GM18861 (cell line): ENCODE measurements at regions not wholly inside any gene's neighbourhood (a gene's known extent, or its start where the extent isn't known, plus 50 kb on each side); places are given as distances from the start of the nearest gene placed in this dataset.
"Not testable (repeated sequence)": the region's sequence is repeated elsewhere in the genome, so short reads cannot be mapped to it uniquely, and the experiment has no call there.

ENCODE experiments used
- ATAC-seq: cut with Tn5 transposase; IDR thresholded peaks from one replicate; pipeline ENCODE4 v1.9.1; 2021; ENCODE audit not compliant: unreplicated experiment

DNA sequence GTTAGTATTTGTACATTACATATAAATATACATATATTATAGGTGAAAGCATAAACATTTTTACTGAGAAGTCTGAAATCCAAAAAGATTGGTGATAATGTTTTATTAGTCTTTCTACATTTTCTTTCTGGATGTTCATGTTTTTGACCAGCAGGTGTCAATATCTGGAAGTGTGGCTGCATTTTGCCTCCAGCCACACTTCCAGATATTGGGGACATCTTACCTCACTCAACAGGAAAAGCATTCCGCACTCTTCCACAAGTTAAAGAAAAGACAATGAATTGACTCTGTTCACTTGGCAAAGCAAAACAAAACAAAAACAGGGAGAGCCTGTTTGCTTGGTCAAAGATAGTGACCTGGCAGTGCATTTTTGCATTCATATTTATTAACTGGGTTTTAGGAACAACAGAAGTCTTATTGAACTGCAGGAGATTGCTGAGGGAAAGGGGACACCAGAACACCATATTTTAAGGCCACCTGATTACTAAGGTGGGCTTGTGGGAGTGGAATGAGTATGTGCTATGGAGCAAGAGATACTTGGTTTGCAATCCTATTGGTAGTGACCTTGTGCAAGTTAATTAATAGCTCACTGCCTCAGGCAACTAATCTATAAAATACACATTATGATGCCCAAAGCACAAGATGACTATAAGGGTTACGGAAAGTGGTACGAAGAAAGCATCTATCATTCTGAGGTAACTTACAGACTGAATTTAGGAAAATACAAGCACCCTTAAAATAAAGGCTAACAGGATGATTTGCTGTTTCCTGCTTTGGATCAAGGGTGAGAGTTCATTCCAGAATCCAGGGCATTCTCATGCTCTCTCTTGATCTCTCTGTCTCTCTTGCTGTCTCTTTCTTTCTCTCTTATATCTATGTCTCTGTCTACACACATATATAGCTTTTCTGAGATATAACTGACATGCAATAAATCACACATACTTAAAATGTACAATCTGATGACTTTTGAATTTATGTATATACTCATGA lies 389.9 kb upstream of the EMCN start:
- ATAC-seq = no peak

DNA sequence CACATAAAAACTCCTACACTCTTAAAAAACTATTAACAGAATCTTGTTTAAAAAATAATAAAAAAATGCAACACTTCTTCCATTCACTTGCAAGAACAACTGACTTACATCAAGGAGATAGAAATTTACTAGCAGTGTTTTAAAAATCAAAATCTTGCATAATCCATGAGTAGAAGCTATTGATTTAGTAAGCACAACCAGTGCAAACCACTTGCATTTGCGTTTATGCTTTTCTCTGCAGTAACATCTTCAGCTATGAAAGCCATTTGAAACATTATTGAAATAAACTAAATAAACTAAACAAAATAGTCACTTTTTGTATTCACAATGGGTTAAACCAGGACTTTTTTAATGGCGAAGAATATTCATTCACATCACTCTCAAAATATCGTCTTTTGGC lies 389.2 kb upstream of the EMCN start:
- ATAC-seq = no peak

DNA sequence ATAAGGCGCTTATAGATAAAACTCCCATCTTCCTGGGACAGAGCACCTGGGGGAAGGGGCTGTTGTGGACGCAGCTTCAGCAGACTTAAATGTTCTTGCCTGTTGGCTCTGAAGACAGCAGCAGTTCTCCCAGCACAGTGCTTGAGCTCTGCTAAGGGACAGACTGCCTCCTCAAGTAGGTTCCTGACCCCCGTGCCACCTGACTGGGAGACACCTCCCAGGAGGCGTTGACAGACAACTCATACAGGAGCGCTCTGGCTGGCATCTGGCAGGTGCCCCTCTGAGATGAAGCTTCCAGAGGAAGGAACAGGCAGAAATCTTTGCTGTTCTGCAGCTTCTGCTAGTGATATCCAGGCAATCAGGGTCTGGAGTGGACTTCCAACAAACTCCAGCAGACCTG lies 383.1 kb upstream of the EMCN start:
- not testable (repeated sequence) for ATAC-seq

DNA sequence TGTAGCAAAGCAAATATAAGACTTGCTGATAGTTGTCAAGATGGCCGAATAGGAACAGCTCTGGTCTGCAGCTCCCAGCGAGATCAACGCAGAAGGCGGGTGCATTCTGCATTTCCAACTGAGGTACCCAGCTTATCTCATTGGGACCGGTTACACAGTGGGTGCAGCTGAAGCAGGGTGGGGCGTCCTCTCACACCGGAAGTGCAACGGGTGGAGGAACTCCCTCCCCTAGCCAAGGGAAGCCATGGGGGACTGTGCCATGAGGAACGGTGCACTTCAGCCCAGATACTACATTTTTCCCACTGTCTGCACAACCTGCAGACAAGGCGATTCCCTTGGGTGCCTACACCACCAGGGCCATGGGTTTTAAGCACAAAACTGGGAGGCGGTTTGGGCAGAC lies 382.3 kb upstream of the EMCN start:
- no peak for ATAC-seq

DNA sequence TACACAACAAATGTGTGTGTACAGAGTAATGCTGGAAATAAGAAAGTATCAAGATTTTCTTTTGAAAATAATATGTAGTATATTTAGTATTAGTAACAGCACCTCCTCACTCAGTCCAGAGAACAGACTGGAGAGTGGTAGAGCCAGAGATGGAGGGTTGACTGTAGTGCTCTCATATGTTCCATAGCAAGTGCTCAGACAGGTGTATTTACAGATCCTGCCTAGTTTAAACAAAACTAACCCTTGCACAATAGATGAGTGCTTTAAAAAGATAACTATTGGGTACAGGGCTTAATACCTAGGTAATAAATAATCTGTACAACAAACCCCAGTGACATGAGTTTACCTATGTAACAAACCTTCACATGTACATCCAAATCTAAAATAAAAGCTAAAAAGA lies 381.0 kb upstream of the EMCN start:
- no peak for ATAC-seq

DNA sequence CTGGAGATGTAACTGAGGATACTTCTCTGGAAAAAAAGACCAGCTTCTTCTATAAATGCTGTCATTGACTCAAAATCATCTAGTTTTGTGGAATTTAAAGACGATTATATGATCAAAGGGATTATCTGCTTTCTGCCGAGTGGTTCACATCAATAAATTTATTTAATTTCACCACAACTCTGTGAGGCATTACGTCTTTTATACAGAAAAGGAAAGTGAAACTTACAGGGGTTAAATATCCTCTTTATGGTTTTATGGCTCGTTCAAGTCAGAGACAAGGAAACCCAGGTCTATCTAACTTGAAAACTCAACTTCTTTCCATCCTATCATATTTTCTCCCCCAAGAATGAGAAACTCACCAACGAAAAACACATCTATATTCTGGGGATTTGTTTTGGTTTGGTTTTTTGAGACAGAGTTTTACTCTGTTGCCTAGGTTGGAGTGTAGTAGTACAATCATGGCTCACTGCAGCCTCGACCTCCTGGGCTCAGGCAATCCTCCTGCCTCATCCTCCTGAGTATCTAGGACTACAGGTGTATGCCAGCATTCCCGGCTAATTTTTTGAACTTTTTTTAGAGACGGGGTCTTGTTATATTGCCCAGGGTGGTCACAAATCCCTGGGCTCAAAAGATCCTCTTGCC lies 377.9 kb upstream of the EMCN start:
- peak; percentile 77 for ATAC-seq

DNA sequence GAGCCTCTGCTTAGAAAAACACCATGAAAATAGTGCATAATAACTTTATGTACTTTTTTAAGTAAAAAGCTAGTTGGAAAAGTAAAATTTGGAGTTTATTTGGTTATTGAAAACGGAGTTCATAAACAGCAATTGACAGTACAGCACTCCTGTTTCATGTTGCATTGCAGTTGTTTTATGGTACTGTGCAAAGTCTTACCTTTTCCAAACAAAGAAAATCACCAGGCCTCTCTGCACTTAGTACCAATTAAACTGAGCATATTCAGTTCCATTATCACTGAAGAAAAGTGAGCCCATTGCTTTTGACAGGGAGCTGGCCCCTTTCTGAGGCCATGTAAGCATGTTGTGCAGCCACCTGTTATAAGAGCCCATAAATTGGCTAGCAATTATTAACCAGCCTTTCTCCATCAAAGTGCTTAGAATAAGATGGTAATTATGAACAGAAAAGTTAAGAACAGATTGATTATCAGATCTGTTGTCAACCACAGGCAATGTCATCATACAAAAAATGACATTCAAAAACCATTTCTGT lies 376.6 kb upstream of the EMCN start:
- no peak for ATAC-seq

DNA sequence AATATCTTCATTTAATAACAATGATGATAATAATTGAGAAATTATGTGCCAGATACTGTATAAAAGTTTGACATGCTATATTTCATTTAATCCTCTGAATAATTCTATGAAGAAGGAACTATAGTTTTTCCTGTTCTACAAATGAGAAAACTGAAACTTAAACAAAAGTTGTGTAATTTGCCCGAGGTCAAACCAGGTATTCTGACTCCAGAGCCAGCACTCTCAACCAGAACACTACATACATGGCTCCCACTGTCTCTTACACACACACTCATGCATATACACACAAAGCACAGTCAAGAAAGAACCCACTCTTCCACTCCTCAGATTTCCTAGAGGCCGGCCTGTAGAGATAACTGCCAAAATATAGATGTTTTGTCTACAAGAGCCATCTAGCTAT lies 374.0 kb upstream of the EMCN start:
- ATAC-seq = no peak

DNA sequence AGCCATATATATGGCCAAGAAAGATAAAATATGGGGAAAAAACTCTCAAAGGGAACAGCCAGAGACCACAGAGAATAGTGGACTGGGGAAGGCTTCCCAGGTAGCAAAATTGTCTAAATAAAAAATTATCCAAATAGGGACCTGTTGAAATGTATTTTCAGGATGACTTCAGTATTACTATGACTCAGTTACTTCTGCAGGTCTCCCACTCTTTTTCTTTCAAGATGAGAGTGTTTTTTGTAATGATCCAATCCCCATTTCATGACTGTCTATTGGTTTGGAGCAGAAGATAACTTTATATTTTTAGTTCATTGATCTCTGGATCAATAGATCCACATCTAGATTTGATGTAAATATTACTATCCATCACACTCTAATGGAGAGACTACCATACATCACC lies 372.1 kb upstream of the EMCN start:
- no peak for ATAC-seq

DNA sequence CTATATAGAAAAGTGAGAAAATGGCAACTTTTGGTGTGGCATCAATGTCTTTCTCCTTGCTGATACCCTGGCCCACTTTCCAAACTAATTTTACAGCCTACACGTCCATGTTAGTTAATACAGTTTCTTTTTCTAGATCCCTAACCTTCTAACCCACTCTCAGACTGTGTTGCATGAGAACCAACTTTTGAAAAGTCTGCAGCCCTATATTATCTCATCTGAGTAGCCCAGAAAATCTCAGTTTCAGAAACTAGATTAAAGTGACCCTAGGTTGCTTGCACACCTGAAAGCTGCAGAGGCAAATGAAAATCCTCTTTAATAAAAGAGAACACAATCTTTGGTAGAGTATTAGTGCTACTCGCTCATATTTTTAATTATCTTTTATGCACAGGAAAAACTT lies 371.6 kb upstream of the EMCN start:
- ATAC-seq = no peak

DNA sequence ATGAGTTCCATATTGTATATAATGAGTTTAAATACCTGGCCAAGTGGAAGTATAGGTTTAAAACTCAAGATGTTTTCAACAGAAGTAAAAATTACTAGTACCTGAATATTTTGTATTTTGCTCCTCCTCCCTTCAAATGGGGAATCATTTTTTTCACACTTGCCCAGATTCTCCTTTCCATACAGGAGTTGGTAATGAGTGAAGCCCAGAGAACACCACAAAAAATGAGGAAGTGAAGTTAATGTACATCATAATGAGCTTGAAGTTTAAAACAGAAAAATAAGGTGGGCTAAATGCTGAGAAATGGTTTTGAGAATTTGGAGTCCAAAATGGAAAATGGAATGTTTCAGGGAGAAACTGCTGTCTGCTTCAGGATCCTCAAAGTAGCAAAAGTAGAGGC lies 364.8 kb upstream of the EMCN start:
- no peak for ATAC-seq

DNA sequence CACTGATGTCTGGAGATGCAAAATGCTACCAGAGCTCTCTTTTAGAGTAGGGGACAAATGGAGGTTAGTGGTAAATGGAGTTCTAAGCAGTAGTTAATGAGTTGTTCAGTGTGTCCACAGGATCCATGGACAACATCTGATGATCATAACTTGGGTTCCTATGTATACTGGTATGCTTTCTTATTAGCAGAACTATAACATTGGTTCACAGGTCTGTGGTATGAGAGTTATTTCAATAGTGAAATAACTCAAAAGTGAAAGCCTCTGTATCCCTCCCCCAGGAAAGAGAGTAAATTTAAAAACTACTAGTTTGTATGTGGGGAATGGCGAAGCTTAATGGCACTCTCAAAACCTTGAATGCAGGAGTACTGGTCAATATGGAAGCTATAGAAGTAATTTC lies 363.5 kb upstream of the EMCN start:
- no peak for ATAC-seq

DNA sequence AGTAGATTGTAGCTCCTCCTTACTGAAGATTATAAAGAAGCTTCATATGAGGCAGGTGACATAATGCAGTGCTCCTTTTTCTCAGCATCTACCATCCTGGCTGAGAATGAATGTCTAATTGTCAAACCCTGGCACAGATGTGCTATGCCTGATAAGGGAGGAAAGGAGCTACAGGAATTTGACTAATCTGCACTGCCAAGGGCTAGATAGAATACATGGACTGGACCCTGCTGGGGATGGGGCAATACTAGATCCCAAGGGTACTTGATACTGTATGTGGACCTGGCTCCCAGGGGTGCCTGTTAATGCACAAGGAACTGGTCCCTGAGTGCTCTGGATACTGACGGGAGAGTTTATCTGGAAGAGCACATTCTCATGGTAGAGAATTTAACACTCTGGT lies 362.2 kb upstream of the EMCN start:
- no peak for ATAC-seq

DNA sequence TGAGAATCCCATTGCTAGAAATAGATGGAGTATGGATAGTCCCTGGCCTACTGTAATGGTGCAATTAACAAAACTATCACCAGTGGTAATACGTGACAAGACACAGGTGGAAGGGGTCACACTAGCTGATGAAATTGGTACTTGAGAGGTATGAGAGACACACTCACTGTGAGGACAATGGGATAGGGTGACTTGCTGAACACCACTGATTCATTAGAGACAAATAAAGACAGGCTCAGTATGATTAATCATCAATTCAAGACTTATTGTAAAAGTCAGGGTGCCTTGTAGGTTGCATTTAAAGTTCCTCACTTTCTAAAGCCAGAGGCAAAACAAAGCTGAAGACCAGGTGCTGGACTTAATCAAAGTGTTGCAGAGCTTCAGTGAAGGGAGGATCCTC lies 361.6 kb upstream of the EMCN start:
- no peak for ATAC-seq

DNA sequence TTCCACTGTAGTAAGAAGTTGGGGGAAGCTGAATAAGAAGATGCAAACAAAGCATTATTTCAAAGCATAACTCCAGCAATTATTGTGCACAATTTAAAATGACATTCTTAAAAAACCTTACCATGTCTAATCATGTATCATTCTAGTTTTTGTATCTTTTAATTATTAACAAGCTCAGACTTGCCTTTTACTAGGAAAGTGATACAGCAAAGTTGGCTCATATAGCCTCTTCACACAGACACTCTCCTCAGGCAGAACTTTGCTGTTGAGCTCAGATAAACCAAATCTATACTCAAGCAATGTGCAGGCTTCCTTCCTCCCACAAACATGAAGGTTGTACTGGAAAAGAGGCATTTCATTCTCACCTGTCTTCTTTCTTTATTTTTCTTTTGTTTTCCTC lies 358.7 kb upstream of the EMCN start:
- no peak for ATAC-seq

DNA sequence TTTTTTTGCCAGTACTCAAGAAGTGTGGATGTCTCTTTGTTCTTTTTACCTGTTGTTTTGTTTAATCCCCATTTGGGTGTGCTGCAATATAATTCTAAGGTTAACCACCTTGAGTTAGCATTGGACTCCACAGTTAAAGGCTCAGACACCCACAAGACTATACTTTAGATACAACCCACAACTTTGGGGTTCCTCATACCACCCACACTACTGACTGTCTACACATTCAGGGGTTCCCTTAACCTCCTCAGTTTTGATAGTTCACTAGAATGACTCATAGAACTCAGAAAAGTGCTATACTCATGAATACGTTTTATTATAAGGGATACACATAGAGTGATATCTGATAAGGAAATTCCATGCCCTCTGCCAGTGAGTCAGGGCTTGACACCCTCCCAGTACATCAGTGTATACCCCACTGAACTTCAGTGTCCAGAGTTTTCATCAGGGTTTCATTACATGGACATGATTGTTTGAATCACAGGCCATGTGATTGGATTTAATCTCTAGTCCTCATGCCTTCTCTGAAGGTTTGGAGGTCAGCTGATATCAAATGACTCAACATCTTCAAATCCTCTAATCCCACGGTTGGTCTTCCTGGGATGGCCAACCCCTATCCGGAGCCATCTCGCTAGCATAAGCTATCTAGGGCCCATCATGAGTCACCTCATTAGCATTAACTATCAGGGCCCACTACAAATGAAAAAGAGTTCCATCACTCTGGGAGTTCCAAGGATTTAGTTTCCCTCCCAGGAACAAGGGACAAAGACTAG lies 357.7 kb upstream of the EMCN start:
- no peak for ATAC-seq

DNA sequence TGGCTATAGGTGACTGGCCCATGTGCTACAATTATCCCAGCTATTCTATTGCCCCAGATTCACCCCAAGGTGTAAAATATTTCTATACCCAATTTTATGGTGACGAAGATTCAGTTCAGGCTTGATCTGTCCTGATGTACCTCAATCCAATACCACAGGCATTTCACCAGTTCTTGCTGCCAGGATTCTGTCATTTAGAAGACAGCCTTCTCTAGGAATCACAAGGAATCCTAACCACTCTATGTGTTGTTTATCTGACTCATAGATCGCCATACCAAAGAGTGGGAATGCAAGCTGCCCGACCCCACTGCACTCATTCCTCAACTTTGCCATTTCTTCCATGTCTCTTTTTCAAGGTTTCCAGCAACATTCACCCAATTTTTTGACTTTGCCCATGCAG lies 355.0 kb upstream of the EMCN start:
- no peak for ATAC-seq

DNA sequence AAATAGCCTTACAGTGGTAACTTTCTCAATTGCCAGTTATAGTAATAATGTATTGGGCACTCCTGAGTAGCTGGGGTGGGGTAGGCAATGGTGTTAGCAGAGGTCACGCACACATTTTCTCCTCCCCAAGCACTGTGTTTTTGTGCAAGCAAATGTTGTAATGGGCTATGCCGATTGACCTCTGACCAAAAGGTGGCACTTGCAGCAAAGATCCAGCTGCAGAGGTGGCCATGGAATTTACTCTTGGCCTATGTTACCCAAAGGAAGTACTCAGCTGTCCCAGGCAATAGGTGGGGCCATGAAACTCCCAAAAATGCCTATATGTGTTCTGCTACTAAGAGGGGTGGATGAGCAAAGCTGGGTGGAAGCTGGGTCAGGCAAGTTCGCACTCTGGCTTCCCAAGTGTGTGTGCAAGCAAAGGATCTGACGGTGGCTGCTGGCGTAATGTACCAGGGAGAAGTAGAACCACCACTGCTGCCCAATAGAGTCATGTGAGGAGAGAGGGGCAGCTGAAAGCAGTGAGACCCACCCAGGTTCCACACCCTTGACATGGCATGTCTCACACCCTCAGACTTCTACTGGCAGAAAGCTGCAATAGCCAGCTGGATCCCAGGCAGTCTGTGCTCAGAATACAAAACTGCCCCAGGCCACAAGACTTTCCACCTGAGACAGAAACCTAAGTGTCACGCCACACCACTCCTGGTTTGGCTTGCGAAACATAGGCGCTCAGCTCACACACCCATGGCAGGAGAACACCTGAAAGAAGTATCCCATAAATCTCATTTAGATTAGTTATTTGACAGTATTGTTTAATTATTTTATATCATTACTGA lies 353.3 kb upstream of the EMCN start:
- no peak for ATAC-seq

DNA sequence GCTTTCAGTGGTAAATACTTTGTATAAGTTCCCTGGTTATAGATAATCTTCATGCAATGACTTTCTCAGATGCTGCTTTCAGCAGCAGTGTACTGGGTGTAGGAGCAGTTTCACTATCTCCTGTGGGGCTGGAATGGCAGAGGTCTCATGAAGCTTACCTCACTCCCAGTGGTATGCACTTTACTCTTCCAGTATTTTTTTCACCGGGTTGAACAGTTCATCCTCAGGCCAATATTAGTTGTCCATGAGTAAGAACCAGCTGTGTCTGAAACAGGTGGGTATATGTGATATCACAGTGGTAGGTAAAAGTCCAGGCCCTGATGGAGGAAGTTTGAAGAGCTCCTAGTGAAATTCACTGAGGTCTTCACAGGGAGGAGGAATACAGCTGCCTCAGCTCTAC lies 351.5 kb upstream of the EMCN start:
- ATAC-seq = no peak

DNA sequence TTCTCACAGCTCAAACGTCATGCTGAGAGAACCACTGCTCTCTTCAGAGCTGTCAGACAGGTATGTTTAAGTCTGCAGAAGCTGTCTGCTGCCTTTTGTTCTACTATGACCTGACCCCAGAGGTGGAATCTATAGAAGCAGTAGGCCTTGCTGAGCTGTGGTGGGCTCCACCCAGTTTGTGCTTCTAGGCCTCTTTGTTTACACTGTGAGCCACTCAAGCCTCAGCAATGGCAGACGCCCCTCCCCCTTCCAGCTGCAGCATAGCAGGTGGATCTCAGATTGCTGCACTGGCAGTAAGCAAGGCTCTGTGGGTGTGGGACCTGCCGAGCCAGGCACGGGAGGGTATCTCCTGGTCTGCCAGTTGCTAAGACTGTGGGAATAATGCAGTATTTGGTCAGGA lies 350.5 kb upstream of the EMCN start:
- ATAC-seq = not testable (repeated sequence)

DNA sequence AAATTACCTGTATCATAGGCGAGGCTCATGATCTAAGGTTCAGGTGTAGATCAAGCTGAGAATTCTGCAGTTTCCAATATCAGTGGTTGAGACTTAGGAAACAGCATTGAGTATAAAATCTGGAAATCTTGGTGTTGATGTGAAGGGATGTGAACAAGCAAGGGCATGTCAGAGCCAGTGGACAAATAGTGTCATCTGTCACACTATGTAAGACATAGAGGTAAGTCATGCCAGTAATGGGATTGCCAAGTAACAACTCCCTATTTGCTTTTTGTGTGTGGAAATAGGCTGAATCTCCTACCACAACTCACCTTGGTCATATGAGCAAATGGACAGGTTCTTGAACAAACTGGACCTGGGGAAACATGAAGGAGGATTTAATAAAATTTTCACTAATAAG lies 334.5 kb upstream of the EMCN start:
- no peak for ATAC-seq
